Cardiac fibroblast (primary cell): ENCODE measurements at regions not wholly inside any gene's neighbourhood (a gene's known extent, or its start where the extent isn't known, plus 50 kb on each side); places are given as distances from the start of the nearest gene placed in this dataset.

Experiments
- DNase-seq, 2 donors: peaks; one replicate each; pipeline versions ENCODE4 v3.0.0 to v3.0.0-alpha.2; 2010; ENCODE audit warnings: low read depth in 2 of 2
- H3K4me3 ChIP-seq, 2 donors: replicated peaks in 1 of 2; 1 replicate in 1 of 2; 2 replicates in 1 of 2; pipeline ENCODE4 v1.5.1; 2011; ENCODE audit warnings: low read depth in 2 of 2, low read length in 2 of 2, mild to moderate bottlenecking in 2 of 2, moderate library complexity in 1 of 2
- TF ChIP-seq, protein P1 (sequence below): IDR thresholded peaks from one replicate; pipeline ENCODE4 v1.5.1; 2011; ENCODE audit warnings: low read depth, mild to moderate bottlenecking, low read length, inconsistent platforms

DNA sequence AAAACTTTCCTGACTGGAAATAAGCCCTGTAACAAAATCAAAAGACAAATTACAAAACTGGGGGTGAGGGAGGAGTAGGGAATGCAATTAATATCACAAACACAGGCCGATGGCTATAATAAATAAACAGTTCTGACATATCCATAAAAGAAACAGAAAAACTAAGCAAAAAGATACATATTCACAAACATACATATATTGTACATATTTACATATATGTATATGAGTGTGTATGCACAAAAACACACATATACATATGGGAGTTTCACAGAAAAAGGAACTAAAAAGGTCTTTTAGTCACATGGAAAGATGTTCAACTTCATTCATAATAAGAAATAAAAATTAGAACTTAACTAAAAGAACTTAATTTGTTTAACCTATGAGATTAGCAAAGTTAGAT lies 292.7 kb downstream of the TFAP2A start:
- DNase-seq: no peak
- TF ChIP-seq, protein P1, sequence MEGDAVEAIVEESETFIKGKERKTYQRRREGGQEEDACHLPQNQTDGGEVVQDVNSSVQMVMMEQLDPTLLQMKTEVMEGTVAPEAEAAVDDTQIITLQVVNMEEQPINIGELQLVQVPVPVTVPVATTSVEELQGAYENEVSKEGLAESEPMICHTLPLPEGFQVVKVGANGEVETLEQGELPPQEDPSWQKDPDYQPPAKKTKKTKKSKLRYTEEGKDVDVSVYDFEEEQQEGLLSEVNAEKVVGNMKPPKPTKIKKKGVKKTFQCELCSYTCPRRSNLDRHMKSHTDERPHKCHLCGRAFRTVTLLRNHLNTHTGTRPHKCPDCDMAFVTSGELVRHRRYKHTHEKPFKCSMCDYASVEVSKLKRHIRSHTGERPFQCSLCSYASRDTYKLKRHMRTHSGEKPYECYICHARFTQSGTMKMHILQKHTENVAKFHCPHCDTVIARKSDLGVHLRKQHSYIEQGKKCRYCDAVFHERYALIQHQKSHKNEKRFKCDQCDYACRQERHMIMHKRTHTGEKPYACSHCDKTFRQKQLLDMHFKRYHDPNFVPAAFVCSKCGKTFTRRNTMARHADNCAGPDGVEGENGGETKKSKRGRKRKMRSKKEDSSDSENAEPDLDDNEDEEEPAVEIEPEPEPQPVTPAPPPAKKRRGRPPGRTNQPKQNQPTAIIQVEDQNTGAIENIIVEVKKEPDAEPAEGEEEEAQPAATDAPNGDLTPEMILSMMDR: no peak
- H3K4me3 ChIP-seq: no peak overlapping the region

DNA sequence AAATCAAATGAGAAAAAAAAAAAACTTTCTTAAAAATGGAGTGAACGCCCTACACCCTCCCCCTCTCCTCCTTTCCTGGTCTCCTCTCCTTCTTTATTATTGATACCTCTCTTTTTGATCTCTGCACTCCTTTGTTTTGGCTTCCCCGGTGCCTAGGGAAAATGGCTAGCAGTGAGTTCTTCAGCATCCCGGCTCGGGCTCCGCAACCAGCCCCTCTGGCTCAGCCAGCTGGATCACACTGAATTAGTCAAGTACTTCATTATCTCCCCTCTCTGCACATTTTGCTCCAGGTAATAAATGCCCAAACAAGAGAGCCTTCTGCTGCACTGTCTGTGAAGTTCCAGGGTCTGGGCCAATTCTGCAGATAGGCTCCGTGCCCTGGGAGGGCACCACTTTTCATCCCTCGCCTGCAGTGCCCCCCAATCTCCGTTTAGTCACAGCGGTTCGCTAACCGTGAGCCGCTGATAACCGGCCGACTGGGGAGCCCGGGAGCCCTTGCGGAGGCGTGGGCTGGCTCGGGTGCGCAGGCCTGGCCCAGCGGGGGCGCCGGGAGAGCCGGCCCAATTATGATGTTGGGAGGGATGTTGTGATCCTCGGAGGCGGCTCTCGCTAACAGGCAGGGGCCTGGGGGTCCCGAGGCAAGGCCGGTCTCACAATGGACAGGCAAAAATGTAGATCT lies 301.9 kb downstream of the TFAP2A start:
- TF ChIP-seq, protein P1: no peak
- no peak overlapping the region for H3K4me3 ChIP-seq
- no peak for DNase-seq

DNA sequence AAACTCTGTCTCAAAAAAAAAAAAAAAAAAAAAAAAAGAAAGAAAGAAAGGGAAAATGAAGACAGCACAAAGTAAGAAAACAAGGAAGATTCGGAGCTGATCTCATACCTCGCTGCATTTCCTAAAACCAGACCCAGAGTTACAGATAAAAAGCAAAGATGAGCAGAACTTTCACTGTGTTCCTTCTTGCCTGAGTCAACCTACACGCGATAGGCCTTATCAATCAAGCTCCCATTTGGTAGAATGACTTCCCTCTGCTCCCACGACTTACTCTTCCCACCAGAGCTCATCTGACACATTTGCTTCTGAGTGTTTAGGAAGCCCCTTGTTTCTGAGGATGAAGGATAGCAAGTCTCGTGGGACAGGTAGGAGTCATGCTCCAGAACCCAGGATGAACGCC lies 302.9 kb downstream of the TFAP2A start:
- DNase-seq: no peak
- TF ChIP-seq, protein P1: no peak
- no peak overlapping the region for H3K4me3 ChIP-seq

DNA sequence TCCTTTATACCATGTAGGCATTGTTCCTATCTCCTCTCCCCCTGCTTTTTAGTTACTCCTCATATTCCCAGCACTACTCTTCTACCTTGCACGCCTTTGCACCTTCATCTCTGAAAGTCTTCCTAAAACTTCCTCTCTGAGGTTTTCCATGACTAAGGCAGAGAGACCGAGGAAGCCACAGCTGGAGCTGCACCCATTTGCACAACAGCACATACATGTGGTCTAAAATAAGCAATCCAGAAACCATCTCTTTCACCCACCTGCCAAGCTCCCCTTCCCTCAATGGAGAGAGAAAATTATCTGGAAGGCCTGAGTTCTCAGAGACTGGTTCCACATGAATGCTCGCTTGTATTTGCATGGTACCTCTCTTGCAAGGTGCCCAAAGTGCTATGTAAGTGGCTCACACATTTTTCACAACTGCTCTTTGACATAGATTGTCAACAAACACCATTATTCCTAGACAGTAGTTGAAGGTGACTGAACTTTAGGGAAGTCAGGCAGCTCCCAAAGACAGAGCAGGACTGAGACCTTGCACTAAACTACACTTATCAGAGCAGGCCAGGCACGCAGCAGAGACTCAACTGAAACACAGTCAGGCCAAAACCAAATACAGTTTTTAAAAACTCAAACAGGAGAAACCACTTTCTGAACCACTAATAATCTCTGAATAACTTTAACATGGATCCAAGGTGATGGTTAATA lies 313.2 kb downstream of the TFAP2A start:
- TF ChIP-seq, protein P1: no peak
- H3K4me3 ChIP-seq: no peak overlapping the region
- no peak for DNase-seq

DNA sequence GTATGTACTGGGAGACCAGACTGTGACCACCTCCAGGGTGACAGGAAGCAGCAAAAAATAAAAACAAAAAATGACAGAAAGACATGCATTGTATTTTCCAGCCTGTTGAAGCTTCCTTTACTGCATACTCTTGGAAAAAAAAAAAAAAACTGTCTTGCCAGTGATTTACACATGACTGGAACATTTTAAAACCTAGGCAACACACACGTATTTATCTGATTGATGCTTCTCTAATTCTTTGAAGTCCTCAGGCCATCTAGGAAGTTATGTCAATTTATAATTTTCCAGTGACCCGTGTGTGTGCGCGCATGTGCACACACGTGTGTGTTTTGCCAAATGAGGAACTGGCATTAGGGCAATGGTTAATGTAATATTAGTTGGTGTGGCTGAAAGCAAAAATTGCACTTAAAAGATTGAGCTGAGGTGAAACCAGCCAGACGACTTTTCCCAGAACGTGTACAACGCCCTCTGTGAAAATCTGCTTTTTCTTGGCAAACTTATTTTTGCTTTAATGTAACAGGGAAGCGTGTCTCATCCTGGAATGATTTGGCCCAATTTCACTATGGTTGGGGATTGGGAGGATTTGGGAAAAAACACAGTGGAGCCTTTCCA lies 315.2 kb downstream of the TFAP2A start:
- DNase-seq: no peak
- TF ChIP-seq, protein P1: no peak
- H3K4me3 ChIP-seq: no peak overlapping the region

DNA sequence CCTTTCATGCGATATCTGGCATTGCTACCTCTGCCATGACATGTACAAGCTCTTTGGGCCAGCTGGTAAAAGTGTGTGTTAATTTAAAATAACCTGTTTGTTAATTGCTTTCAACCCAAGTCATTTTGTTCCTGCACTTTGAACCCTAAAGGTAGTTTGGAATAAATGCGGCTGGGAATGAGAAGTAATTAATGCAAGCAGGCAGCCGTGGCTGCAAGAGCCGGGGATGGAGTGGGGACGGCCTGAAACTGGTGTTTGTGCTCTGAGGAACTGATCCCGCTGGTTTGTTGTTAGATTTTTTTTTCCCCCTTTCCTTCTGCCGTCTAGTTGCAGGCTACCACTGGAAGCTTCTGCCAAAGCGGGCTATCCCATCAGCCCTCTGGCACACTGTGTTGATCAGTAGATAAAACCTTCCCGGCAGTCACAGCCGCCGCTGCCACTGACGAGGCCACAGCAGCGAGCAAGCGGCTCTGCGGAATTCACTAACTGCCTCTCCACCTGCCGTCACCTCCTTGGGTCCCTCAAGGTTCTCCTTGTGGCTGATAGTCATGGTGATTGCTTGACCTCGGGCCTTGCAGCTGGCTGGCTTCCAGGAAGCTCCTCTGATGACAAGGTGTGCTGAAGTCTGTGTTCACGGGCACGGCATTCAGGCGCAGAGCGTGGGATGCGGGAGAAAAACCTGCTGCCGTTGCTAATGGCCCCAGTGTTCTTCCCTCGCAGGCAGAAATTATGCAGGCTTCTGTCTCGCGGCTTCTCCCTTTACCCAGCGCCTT lies 315.9 kb downstream of the TFAP2A start:
- no peak overlapping the region for H3K4me3 ChIP-seq
- TF ChIP-seq, protein P1: no peak
- DNase-seq: no peak
